ENCODE measurements at regions not wholly inside any gene's neighbourhood (a gene's known extent, or its start where the extent isn't known, plus 50 kb on each side); places are given as distances from the start of the nearest gene placed in this dataset.

GRCh38 chrX:84729408-84729807, 227.2 kb upstream of the HDX start:
- Histone ChIP-seq H3K36me3 (no peaks in the 10 kb centered on the region), H3K9me3 (replicated peaks) (no peaks in the 10 kb centered on the region), H3K4me3 (no peak overlapping the region), H3K27ac (replicated peaks) (no peak overlapping the region), H3K27me3 (ENCODE audit: low read depth) (no peaks in the 10 kb centered on the region), H3K4me1 (no peaks in the 10 kb centered on the region)
- DNase-seq, result no peak
- TF ChIP-seq, protein P1, sequence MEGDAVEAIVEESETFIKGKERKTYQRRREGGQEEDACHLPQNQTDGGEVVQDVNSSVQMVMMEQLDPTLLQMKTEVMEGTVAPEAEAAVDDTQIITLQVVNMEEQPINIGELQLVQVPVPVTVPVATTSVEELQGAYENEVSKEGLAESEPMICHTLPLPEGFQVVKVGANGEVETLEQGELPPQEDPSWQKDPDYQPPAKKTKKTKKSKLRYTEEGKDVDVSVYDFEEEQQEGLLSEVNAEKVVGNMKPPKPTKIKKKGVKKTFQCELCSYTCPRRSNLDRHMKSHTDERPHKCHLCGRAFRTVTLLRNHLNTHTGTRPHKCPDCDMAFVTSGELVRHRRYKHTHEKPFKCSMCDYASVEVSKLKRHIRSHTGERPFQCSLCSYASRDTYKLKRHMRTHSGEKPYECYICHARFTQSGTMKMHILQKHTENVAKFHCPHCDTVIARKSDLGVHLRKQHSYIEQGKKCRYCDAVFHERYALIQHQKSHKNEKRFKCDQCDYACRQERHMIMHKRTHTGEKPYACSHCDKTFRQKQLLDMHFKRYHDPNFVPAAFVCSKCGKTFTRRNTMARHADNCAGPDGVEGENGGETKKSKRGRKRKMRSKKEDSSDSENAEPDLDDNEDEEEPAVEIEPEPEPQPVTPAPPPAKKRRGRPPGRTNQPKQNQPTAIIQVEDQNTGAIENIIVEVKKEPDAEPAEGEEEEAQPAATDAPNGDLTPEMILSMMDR (IDR thresholded peaks at IDR 0.05; ENCODE audit: borderline replicate concordance), result no peak
- intact Hi-C loops (cut with micrococcal nuclease), result loop anchor here (5.0 kb wide), 1 partner anchor 173 kb away; no protein-coding TSS in a partner anchor

DNA sequence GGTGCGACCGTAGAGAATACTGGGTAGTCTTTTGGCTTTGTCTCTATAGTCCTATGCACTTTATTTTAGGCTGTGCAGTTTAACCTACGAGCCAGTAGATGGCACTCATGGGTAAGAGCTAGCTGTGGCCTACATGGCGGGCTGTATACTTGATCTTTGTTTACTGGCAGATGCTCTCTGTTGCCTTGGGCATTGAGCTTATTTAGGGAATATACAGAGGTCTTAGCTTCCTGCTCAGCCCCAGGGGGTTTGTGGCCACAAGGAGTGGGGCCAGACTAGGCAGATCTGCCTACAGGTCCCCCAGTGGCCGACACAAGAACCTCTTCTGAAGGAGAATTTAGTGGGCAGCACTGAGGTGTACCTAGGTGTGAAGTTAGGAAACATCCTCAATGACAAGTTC, 227.6 kb upstream of the HDX start:
- Histone ChIP-seq H3K27ac (replicated peaks) (no peak overlapping the region), H3K27me3 (ENCODE audit: low read depth) (no peaks in the 10 kb centered on the region), H3K36me3 (no peaks in the 10 kb centered on the region), H3K9me3 (replicated peaks) (no peaks in the 10 kb centered on the region), H3K4me1 (no peaks in the 10 kb centered on the region), H3K4me3 (no peak overlapping the region)
- TF ChIP-seq, protein P1 (IDR thresholded peaks at IDR 0.05; ENCODE audit: borderline replicate concordance), result peak; percentile 79
- DNase-seq, result no peak
- intact Hi-C loops (cut with micrococcal nuclease), result loop anchor here (5.0 kb wide), 1 partner anchor 172 kb away; no protein-coding TSS in a partner anchor

- intact Hi-C loops (cut with micrococcal nuclease), result no loop called here
- TF ChIP-seq, protein P1 (IDR thresholded peaks at IDR 0.05; ENCODE audit: borderline replicate concordance), result no peak
- no peaks in the 10 kb centered on the region for H3K27me3 ChIP-seq (ENCODE audit: low read depth)
Measured at GRCh38 chrX:84735025-84735424, 232.8 kb upstream of the HDX start.

DNA sequence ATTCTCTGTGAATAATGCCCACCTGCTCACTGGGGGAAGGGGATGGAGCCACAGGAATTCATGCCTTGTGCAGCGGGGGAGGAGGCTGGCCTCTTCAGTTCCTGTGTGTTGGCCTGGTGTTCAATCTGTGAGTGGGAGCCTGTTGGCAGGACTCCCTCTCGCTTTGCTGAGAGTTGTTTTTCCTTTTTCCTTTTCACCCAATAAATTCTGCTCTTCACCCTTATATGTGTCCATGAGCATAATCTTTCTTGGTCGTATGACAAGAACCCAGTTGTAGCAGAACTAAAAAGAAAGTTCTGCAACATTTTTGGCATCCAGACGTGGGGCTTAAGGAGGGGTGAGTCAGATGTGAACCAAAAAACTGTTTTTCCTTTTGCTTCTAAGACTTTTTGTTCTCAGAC, 235.2 kb upstream of the HDX start:
- intact Hi-C loops (cut with micrococcal nuclease), result no loop called here
- H3K27ac ChIP-seq (replicated peaks), result no peak overlapping the region
- peak; percentile 10 for DNase-seq

More at GRCh38 chrX:84735025-84735424, 232.8 kb upstream of the HDX start:
- H3K27ac ChIP-seq (replicated peaks), result no peak overlapping the region
- no peaks in the 10 kb centered on the region for H3K9me3 ChIP-seq (replicated peaks)
- H3K4me3 ChIP-seq, result no peak overlapping the region
- no peaks in the 10 kb centered on the region for H3K4me1 ChIP-seq
- no peak for DNase-seq
- H3K36me3 ChIP-seq, result no peaks in the 10 kb centered on the region

DNA sequence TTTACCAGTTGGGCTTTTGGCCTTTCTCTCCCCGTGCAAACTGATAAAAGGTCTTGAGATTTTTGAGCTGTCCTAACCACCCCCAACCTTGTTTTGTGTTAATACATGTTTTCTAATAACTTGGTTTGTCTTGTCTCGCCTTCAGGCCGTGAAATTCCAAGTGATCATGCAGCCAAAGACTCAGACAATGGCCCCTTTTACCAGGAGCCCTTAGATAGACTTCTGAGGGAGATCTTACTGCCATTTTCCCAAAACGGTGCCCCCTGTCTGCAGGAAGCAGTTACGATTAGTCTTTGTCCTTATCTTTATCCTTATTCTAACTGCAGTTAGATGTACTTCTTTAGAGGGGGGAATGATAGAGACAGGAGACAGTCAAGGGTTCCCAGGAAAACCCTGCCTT, 245.3 kb upstream of the HDX start:
- DNase-seq, result no peak
- TF ChIP-seq, protein P1 (IDR thresholded peaks at IDR 0.05; ENCODE audit: borderline replicate concordance), result no peak
- Histone ChIP-seq H3K4me3 (no peak overlapping the region), H3K4me1 (no peaks in the 10 kb centered on the region), H3K9me3 (replicated peaks) (no peaks in the 10 kb centered on the region), H3K36me3 (no peaks in the 10 kb centered on the region), H3K27ac (replicated peaks) (no peak overlapping the region), H3K27me3 (ENCODE audit: low read depth) (no peaks in the 10 kb centered on the region)
- intact Hi-C loops (cut with micrococcal nuclease), result no loop called here

More for the DNA sequence above, 235.2 kb upstream of the HDX start:
- TF ChIP-seq, protein P1 (IDR thresholded peaks at IDR 0.05; ENCODE audit: borderline replicate concordance), result no peak
- H3K4me3 ChIP-seq, result no peak overlapping the region
- no peaks in the 10 kb centered on the region for H3K9me3 ChIP-seq (replicated peaks)
- no peaks in the 10 kb centered on the region for H3K27me3 ChIP-seq (ENCODE audit: low read depth)
- H3K4me1 ChIP-seq, result no peaks in the 10 kb centered on the region
- no peaks in the 10 kb centered on the region for H3K36me3 ChIP-seq
